HepG2 (cell line): ENCODE measurements at regions not wholly inside any gene's neighbourhood (a gene's known extent, or its start where the extent isn't known, plus 50 kb on each side); places are given as distances from the start of the nearest gene placed in this dataset.

Experiments
- ATAC-seq: fragments of 200-7000 bp; cut with Tn5 transposase; 3 replicates; pipeline ENCODE4 v1.9.1; 2020; ENCODE audit warnings: mild to moderate bottlenecking, moderate library complexity
- BruUV-seq: library from RNA; stranded (reverse); fragments of 400-500 nt; replicated peaks from 2 replicates; lab custom pipeline; 2021; lab: Mats Ljungman, UMichigan
- CTCF ChIA-PET: fragments of 300-600 bp; formaldehyde crosslinking; extraction: SDS; loops from one replicate; lab custom pipeline; 2021; ENCODE audit warnings: low total read pairs, inconsistent platforms, low intra/inter-chr PET ratio; lab: Yijun Ruan, JAX
- POLR2A ChIA-PET: fragments of 350-600 bp; sonication (Branson Sonifier 250); formaldehyde crosslinking; loops from one replicate; lab custom pipeline; 2020; ENCODE audit warnings: antibody characterized with exemption, inconsistent platforms; lab: Yijun Ruan, JAX
- DNase-seq: peaks from one replicate; pipeline ENCODE4 v3.0.0-alpha.2; 2015; ENCODE audit warnings: low spot score
- FAIRE-seq: peaks from 3 replicates; lab custom pipeline; 2011; peaks lifted over from hg19 to GRCh38; lab: Jason Lieb, UNC
- H2AFZ ChIP-seq: one replicate; pipeline ENCODE4 v1.6.1; 2011; ENCODE audit warnings: low read length, inconsistent platforms
- H3K27ac ChIP-seq: fragments of 300-600 bp; 3 replicates; pipeline ENCODE4 v1.8.0; 2011; ENCODE audit warnings: mixed run types, mild to moderate bottlenecking, mixed read lengths, low read length, inconsistent platforms; ENCODE audit not compliant: insufficient read depth; ENCODE audit errors: extremely low read length
- H3K27me3 ChIP-seq, 2 experiments: fragments of 200-600 bp in 1 of 2; 2 replicates in 1 of 2; 3 replicates in 1 of 2; pipeline versions ENCODE4 v1.6.0 to v1.8.0; 2011; ENCODE audit warnings: low read length in 2 of 2, mild to moderate bottlenecking in 2 of 2, moderate library complexity in 2 of 2, inconsistent platforms in 1 of 2; ENCODE audit not compliant: insufficient read depth in 2 of 2, control insufficient read depth in 1 of 2
- H3K36me3 ChIP-seq, 2 experiments: fragments of 200-600 bp in 1 of 2; replicated peaks in 1 of 2; 2 replicates in 1 of 2; 3 replicates in 1 of 2; pipeline versions ENCODE4 v1.5.1 to v1.8.0; 2011; ENCODE audit warnings: low read length in 2 of 2, inconsistent platforms in 1 of 2; ENCODE audit not compliant: insufficient read depth in 2 of 2, control insufficient read depth in 1 of 2
- H3K4me1 ChIP-seq: 2 replicates; pipeline ENCODE4 v1.5.1; 2012; ENCODE audit warnings: low read length, inconsistent platforms; ENCODE audit not compliant: insufficient read depth
- H3K4me2 ChIP-seq: 2 replicates; pipeline ENCODE4 v1.6.0; 2011; ENCODE audit warnings: low read depth, low read length, inconsistent platforms
- H3K4me3 ChIP-seq, 3 experiments: fragments of 200-600 bp in 1 of 3; sonication (generic), shearing (Covaris generic) in 1 of 3; replicated peaks in 1 of 3; 2 replicates each; pipeline ENCODE4 v1.5.1; 2011 to 2016; ENCODE audit warnings: low read length in 3 of 3, inconsistent platforms in 2 of 3, low read depth in 2 of 3, mild to moderate bottlenecking in 2 of 3, control low read depth in 1 of 3, mixed read lengths in 1 of 3; ENCODE audit not compliant: insufficient read depth in 1 of 3
- H3K79me2 ChIP-seq: one replicate; pipeline ENCODE4 v1.6.1; 2011; ENCODE audit warnings: low read length, inconsistent platforms; ENCODE audit not compliant: insufficient read depth
- H3K9ac ChIP-seq: 2 replicates; pipeline ENCODE4 v1.6.0; 2011; ENCODE audit warnings: mild to moderate bottlenecking, low read depth, low read length, inconsistent platforms; ENCODE audit not compliant: insufficient read depth
- H3K9me3 ChIP-seq: 2 replicates; pipeline ENCODE4 v1.5.1; 2012; ENCODE audit warnings: mild to moderate bottlenecking, low read length
- H4K20me1 ChIP-seq: 2 replicates; pipeline ENCODE4 v1.6.0; 2011; ENCODE audit warnings: inconsistent platforms, mild to moderate bottlenecking, low read length, moderate library complexity; ENCODE audit not compliant: insufficient read depth
- ARNTL ChIP-seq: sonication (generic); formaldehyde crosslinking; IDR thresholded peaks from 2 replicates; pipeline ENCODE4 v1.4.0; 2020; ENCODE audit warnings: mild to moderate bottlenecking, missing genetic modification reagents
- CSRNP2 ChIP-seq: sonication (generic); formaldehyde crosslinking; conservative IDR thresholded peaks from 2 replicates; pipeline ENCODE4 v1.8.0; 2022; ENCODE audit warnings: low read depth, missing genetic modification reagents
- DBP ChIP-seq: sonication (generic); formaldehyde crosslinking; IDR thresholded peaks from 2 replicates; pipeline ENCODE4 v1.4.0; 2020; ENCODE audit warnings: missing genetic modification reagents; ENCODE audit errors: not compliant biosample characterization
- GATAD2A ChIP-seq: IDR thresholded peaks from 2 replicates; pipeline ENCODE4 v1.6.1; 2016
- HBP1 ChIP-seq: IDR thresholded peaks from 2 replicates; pipeline ENCODE4 v1.6.1; 2016; ENCODE audit warnings: low read depth, control low read depth
- HIVEP1 ChIP-seq: sonication (generic); formaldehyde crosslinking; IDR thresholded peaks from 2 replicates; pipeline ENCODE4 v1.4.0; 2020; ENCODE audit warnings: mild to moderate bottlenecking, missing genetic modification reagents
- HNRNPK ChIP-seq: fragments of 200-400 bp; formaldehyde crosslinking; IDR thresholded peaks from 2 replicates; pipeline ENCODE4 v1.6.1; 2018; ENCODE audit warnings: low read length, low read depth, moderate library complexity, mild to moderate bottlenecking; ENCODE audit not compliant: poor library complexity, severe bottlenecking
- HNRNPLL ChIP-seq: fragments of 200-400 bp; formaldehyde crosslinking; IDR thresholded peaks from 2 replicates; pipeline ENCODE4 v1.6.1; 2017; ENCODE audit warnings: mild to moderate bottlenecking, low read depth, low read length; ENCODE audit not compliant: poor library complexity, severe bottlenecking
- HNRNPUL1 ChIP-seq: fragments of 200-400 bp; formaldehyde crosslinking; IDR thresholded peaks from 2 replicates; pipeline ENCODE4 v1.6.1; 2017; ENCODE audit warnings: low read depth, mild to moderate bottlenecking, low read length, moderate library complexity
- HOXA7 ChIP-seq: sonication (generic); formaldehyde crosslinking; IDR thresholded peaks from 2 replicates; pipeline ENCODE4 v1.8.1; 2022; ENCODE audit warnings: mild to moderate bottlenecking, missing genetic modification reagents, moderate library complexity
- KAT2B ChIP-seq: fragments of 150-350 bp; IDR thresholded peaks from 2 replicates; pipeline ENCODE4 v1.6.1; 2014; ENCODE audit warnings: low read depth, low read length, borderline replicate concordance
- MZF1 ChIP-seq: sonication (generic); formaldehyde crosslinking; IDR thresholded peaks from 2 replicates; pipeline ENCODE4 v1.8.1; 2023; ENCODE audit warnings: mild to moderate bottlenecking, missing genetic modification reagents, borderline replicate concordance
- PHF5A ChIP-seq: IDR thresholded peaks from one replicate; pipeline ENCODE4 v1.6.1; 2018; ENCODE audit warnings: low read depth, missing genetic modification reagents; ENCODE audit not compliant: unreplicated experiment
- TMF1 ChIP-seq: sonication (generic); formaldehyde crosslinking; IDR thresholded peaks from 2 replicates; pipeline ENCODE4 v1.8.1; 2022; ENCODE audit warnings: low read depth, missing genetic modification reagents
- ZEB1 ChIP-seq: IDR thresholded peaks from 2 replicates; pipeline ENCODE4 v1.6.1; 2012; ENCODE audit warnings: mild to moderate bottlenecking, low read depth, inconsistent platforms; ENCODE audit not compliant: insufficient replicate concordance
- ZFAT ChIP-seq: sonication (generic); formaldehyde crosslinking; conservative IDR thresholded peaks from 2 replicates; pipeline ENCODE4 v1.8.1; 2023; ENCODE audit warnings: missing genetic modification reagents, inconsistent platforms
- ZNF251 ChIP-seq: sonication (generic); formaldehyde crosslinking; IDR thresholded peaks from 2 replicates; pipeline ENCODE4 v1.9.0; 2021; ENCODE audit warnings: mild to moderate bottlenecking, missing genetic modification reagents
- ZNF292 ChIP-seq: sonication (generic); formaldehyde crosslinking; IDR thresholded peaks from 2 replicates; pipeline ENCODE4 v1.8.1; 2022; ENCODE audit warnings: mild to moderate bottlenecking, low read depth, missing genetic modification reagents, borderline replicate concordance
- ZNF557 ChIP-seq: sonication (generic); formaldehyde crosslinking; IDR thresholded peaks from 2 replicates; pipeline ENCODE4 v1.4.0; 2020; ENCODE audit warnings: missing genetic modification reagents
- WGBS: methylation state at CpG from one replicate; pipeline ENCODE4 v1.1.6; 2017; ENCODE audit warnings: low lambda C conversion rate; 5-methylcytosine and 5-hydroxymethylcytosine counted together
- in situ Hi-C: cut with HindIII; loops from 2 replicates; pipeline ENCODE4 v1.10.0; 2017; ENCODE audit warnings: low pct_unique_long_range_greater_than_20kb; ENCODE audit not compliant: extremely low pct_ligation_motif_present
- intact Hi-C: fragments of 100-400 bp; cut with micrococcal nuclease; formaldehyde crosslinking; loops from one replicate; pipeline ENCODE4 v1.10.0; 2022; ENCODE audit not compliant: unreplicated experiment

DNA sequence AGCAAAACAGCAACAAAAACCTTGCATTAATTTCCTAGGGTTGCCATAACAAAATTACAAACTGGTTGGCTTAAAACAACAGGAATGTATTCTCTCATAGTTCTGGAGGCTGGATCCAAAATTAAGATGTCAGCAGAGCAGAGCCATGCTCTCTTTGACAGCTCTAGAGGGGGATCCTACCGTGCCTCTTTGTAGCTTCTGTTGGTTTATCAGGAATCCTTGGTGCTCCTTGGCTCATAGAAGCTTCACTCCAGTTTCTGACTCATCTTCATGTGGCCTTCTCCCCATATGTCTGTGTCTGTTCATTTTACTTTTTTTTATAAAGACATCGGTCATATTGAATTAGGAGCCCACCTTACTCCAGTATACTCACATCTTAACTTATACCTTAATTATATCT is 90.5 kb upstream of the POU2AF2 start:
- Histone ChIP-seq H3K79me2 (no peaks in the 10 kb centered on the region), H3K27me3 (0 out of 5 replicates have a peak, but pooled peaks cover 0 to 1% of the 10 kb centered on the region in 2 experiments), H2AFZ (no peak overlapping the region), H3K4me2 (no peak overlapping the region), H3K27ac (no peak overlapping the region), H3K4me3 (no peak overlapping the region), H3K36me3 (no peaks in the 10 kb centered on the region), H4K20me1 (no peaks in the 10 kb centered on the region), H3K9me3 (no peaks in the 10 kb centered on the region), H3K9ac (no peak overlapping the region), H3K4me1 (no peaks in the 10 kb centered on the region)
- intact Hi-C loops (no loop called here), in situ Hi-C loops (no loop called here)
- ChIA-PET CTCF (no interaction called here), POLR2A (no interaction called here)
- no peak for ATAC-seq
- WGBS, result 0% methylated on average over 2 of the region's 2 CpGs
- no peak for DNase-seq
- no peak for FAIRE-seq
- no peak for TF ChIP-seq ZNF557 (CRISPR knock-in tag)
- TF ChIP-seq GATAD2A (CRISPR knock-in tag), result no peak
- TF ChIP-seq KAT2B, result no peak
- no peak for TF ChIP-seq ARNTL (CRISPR knock-in tag)
- TF ChIP-seq PHF5A (CRISPR knock-in tag), result no peak
- no peak for TF ChIP-seq HIVEP1 (CRISPR knock-in tag)
- no peak for TF ChIP-seq HNRNPUL1
- no peak for TF ChIP-seq DBP (CRISPR knock-in tag)
- TF ChIP-seq HNRNPLL, result no peak
- TF ChIP-seq CSRNP2 (CRISPR knock-in tag), result no peak
- no peak for TF ChIP-seq ZEB1
- no peak for TF ChIP-seq HNRNPK
- TF ChIP-seq ZNF251 (CRISPR knock-in tag), result no peak
- no peak for TF ChIP-seq HBP1 (CRISPR knock-in tag)
- TF ChIP-seq ZFAT (CRISPR knock-in tag), result no peak
- no peak for TF ChIP-seq TMF1
- no peak for TF ChIP-seq HOXA7 (CRISPR knock-in tag)
- no peak for TF ChIP-seq ZNF292 (CRISPR knock-in tag)
- TF ChIP-seq MZF1, result no peak
- no TSS peak for BruUV-seq
